H9 (cell line): ENCODE measurements at regions not wholly inside any gene's neighbourhood (a gene's known extent, or its start where the extent isn't known, plus 50 kb on each side); places are given as distances from the start of the nearest gene placed in this dataset.

Experiments used
- DNase-seq: peaks from one replicate; pipeline ENCODE4 v3.0.0-alpha.2; 2017
- H2AFZ ChIP-seq: one replicate; pipeline ENCODE4 v1.6.1; 2013; ENCODE audit warnings: mild to moderate bottlenecking, low read length, control low read depth, moderate library complexity
- H2AK5ac ChIP-seq: 2 replicates; pipeline ENCODE4 v1.6.1; 2013; ENCODE audit warnings: low read length, control low read depth, mixed read lengths; ENCODE audit not compliant: insufficient read length
- H2BK120ac ChIP-seq: one replicate; pipeline ENCODE4 v1.6.1; 2013; ENCODE audit warnings: low read depth, mild to moderate bottlenecking, low read length, control low read depth, inconsistent platforms; ENCODE audit not compliant: poor library complexity, severe bottlenecking
- H2BK12ac ChIP-seq: 2 replicates; pipeline ENCODE4 v1.6.1; 2013; ENCODE audit warnings: low read length, control low read depth, mixed read lengths, low read depth; ENCODE audit not compliant: insufficient read length
- H2BK15ac ChIP-seq: 2 replicates; pipeline ENCODE4 v1.6.1; 2013; ENCODE audit warnings: low read depth, low read length, control low read depth
- H2BK20ac ChIP-seq: one replicate; pipeline ENCODE4 v1.6.1; 2013; ENCODE audit warnings: low read depth, mild to moderate bottlenecking, low read length, control low read depth, inconsistent platforms; ENCODE audit not compliant: poor library complexity, severe bottlenecking
- H2BK5ac ChIP-seq: 2 replicates; pipeline ENCODE4 v1.6.1; 2013; ENCODE audit warnings: low read length, control low read depth, mixed read lengths; ENCODE audit not compliant: insufficient read length
- H3K14ac ChIP-seq: 2 replicates; pipeline ENCODE4 v1.6.1; 2013; ENCODE audit warnings: low read length, control low read depth; ENCODE audit not compliant: insufficient read depth
- H3K18ac ChIP-seq: 2 replicates; pipeline ENCODE4 v1.6.1; 2013; ENCODE audit warnings: low read depth, mild to moderate bottlenecking, mixed read lengths, low read length, control low read depth; ENCODE audit not compliant: insufficient read length
- H3K23ac ChIP-seq: 2 replicates; pipeline ENCODE4 v1.6.1; 2013; ENCODE audit warnings: low read length, control low read depth, mixed read lengths, low read depth; ENCODE audit not compliant: insufficient read length
- H3K23me2 ChIP-seq: 2 replicates; pipeline ENCODE4 v1.6.1; 2013; ENCODE audit warnings: low read depth, mild to moderate bottlenecking, mixed read lengths, low read length, control low read depth; ENCODE audit not compliant: insufficient read length, poor library complexity, severe bottlenecking
- H3K27ac ChIP-seq: 2 replicates; pipeline ENCODE4 v1.5.1; 2013; ENCODE audit warnings: low read length, control low read depth, mixed read lengths, low read depth; ENCODE audit not compliant: insufficient read length
- H3K27me3 ChIP-seq: 2 replicates; pipeline ENCODE4 v1.6.1; 2013; ENCODE audit warnings: low read length, control low read depth, inconsistent platforms; ENCODE audit not compliant: insufficient read depth
- H3K4ac ChIP-seq: 2 replicates; pipeline ENCODE4 v1.6.1; 2013; ENCODE audit warnings: low read depth, mild to moderate bottlenecking, control low read depth, inconsistent platforms, low read length, moderate library complexity
- H3K4me1 ChIP-seq: 2 replicates; pipeline ENCODE4 v1.6.1; 2013; ENCODE audit warnings: low read length, control low read depth, inconsistent platforms; ENCODE audit not compliant: insufficient read depth
- H3K4me2 ChIP-seq: 2 replicates; pipeline ENCODE4 v1.6.1; 2013; ENCODE audit warnings: low read length, control low read depth, mixed read lengths; ENCODE audit not compliant: insufficient read length, insufficient read depth
- H3K56ac ChIP-seq: 2 replicates; pipeline ENCODE4 v1.6.1; 2013; ENCODE audit warnings: low read depth, mild to moderate bottlenecking, mixed read lengths, low read length, control low read depth; ENCODE audit not compliant: insufficient read length
- H3K79me1 ChIP-seq: 2 replicates; pipeline ENCODE4 v1.6.1; 2013; ENCODE audit warnings: low read depth, mild to moderate bottlenecking, moderate library complexity, low read length, control low read depth, inconsistent platforms; ENCODE audit not compliant: insufficient read depth, poor library complexity, severe bottlenecking
- H3K79me2 ChIP-seq: 2 replicates; pipeline ENCODE4 v1.6.1; 2013; ENCODE audit warnings: low read length, control low read depth, inconsistent platforms; ENCODE audit not compliant: insufficient read depth
- H3K9ac ChIP-seq: 2 replicates; pipeline ENCODE4 v1.6.1; 2013; ENCODE audit warnings: low read length, control low read depth, mixed read lengths; ENCODE audit not compliant: insufficient read length; ENCODE audit errors: extremely low read depth
- H3K9me3 ChIP-seq: one replicate; pipeline ENCODE4 v1.6.1; 2013; ENCODE audit warnings: low read depth, low read length, inconsistent platforms; ENCODE audit not compliant: control insufficient read depth
- H3T11ph ChIP-seq: one replicate; pipeline ENCODE4 v1.6.1; 2013; ENCODE audit warnings: mild to moderate bottlenecking, low read length, control low read depth, inconsistent platforms
- H4K20me1 ChIP-seq: one replicate; pipeline ENCODE4 v1.6.1; 2013; ENCODE audit not compliant: control insufficient read depth, insufficient read length, insufficient read depth
- H4K5ac ChIP-seq: 2 replicates; pipeline ENCODE4 v1.6.1; 2013; ENCODE audit warnings: low read depth, mild to moderate bottlenecking, mixed read lengths, low read length, control low read depth; ENCODE audit not compliant: insufficient read length
- H4K8ac ChIP-seq: replicated peaks from 2 replicates; pipeline ENCODE4 v1.6.1; 2013; ENCODE audit warnings: low read length, control low read depth, mixed read lengths, low read depth; ENCODE audit not compliant: insufficient read length
- H4K91ac ChIP-seq: 2 replicates; pipeline ENCODE4 v1.6.1; 2013; ENCODE audit warnings: low read depth, mild to moderate bottlenecking, moderate library complexity, mixed read lengths, low read length, control low read depth; ENCODE audit not compliant: insufficient read length
- H3K27ac Mint-ChIP-seq, 3 experiments: 2 replicates in 2 of 3; 3 replicates in 1 of 3; pipeline ENCODE4 v1.8.0; 2020 to 2021; ENCODE audit warnings: mixed read lengths in 3 of 3, mild to moderate bottlenecking in 1 of 3, moderate library complexity in 1 of 3
- H3K27me3 Mint-ChIP-seq: 2 replicates; pipeline ENCODE4 v1.8.0; 2021; ENCODE audit warnings: low read depth, mild to moderate bottlenecking, moderate library complexity, mixed read lengths
- H3K36me3 Mint-ChIP-seq, 3 experiments: 2 replicates in 2 of 3; 3 replicates in 1 of 3; pipeline ENCODE4 v1.8.0; 2020 to 2021; ENCODE audit warnings: low read depth in 3 of 3, mixed read lengths in 3 of 3; ENCODE audit not compliant: insufficient read depth in 1 of 3
- H3K4me1 Mint-ChIP-seq, 2 experiments: 2 replicates each; pipeline ENCODE4 v1.8.0; 2020; ENCODE audit warnings: mixed read lengths in 2 of 2
- H3K4me3 Mint-ChIP-seq, 2 experiments: 2 replicates in 1 of 2; 3 replicates in 1 of 2; pipeline ENCODE4 v1.8.0; 2020 to 2021; ENCODE audit warnings: mild to moderate bottlenecking in 2 of 2, mixed read lengths in 2 of 2, moderate library complexity in 1 of 2
- H3K9me3 Mint-ChIP-seq, 2 experiments: 2 replicates in 1 of 2; 3 replicates in 1 of 2; pipeline ENCODE4 v1.8.0; 2020; ENCODE audit warnings: mild to moderate bottlenecking in 2 of 2, mixed read lengths in 2 of 2, moderate library complexity in 1 of 2
- CTCF ChIP-seq: fragments of 200-600 bp; sonication (generic); conservative IDR thresholded peaks from 3 replicates; pipeline ENCODE4 v1.8.0; 2021; ENCODE audit warnings: antibody characterized with exemption, mild to moderate bottlenecking
- WGBS: extraction: QIAGEN DNeasy Blood & Tissue Kit; methylation state at CpG from one replicate; pipeline ENCODE4 v1.1.7; 2013; ENCODE audit warnings: missing lambda C conversion rate, low lambda C conversion rate, mixed read lengths; ENCODE audit not compliant: insufficient read length; ENCODE audit errors: extremely low coverage; 5-methylcytosine and 5-hydroxymethylcytosine counted together

GRCh38 chr12:61302282-61302681 lies 957.9 kb upstream of the USP15 start:
- no peaks in the 10 kb centered on the region for H3K23me2 ChIP-seq
- Mint-ChIP-seq H3K27ac (no peak overlapping the region), H3K4me3 (no peak overlapping the region), H3K4me1 (no peaks in the 10 kb centered on the region), H3K36me3 (no peaks in the 10 kb centered on the region; a peak in 1 of 7 replicates), H3K27me3 (no peaks in the 10 kb centered on the region), H3K9me3 (peaks cover 0 to 2% of the 10 kb centered on the region in 2 experiments; a peak in 1 of 5 replicates)
- H3K23ac ChIP-seq = no peak overlapping the region
- H3K18ac ChIP-seq = no peak overlapping the region
- H3K27me3 ChIP-seq = no peaks in the 10 kb centered on the region
- no peak overlapping the region for H4K5ac ChIP-seq
- no peaks in the 10 kb centered on the region for H3K79me1 ChIP-seq
- no peak overlapping the region for H3T11ph ChIP-seq
- no peak overlapping the region for H3K14ac ChIP-seq
- no peak overlapping the region for H3K27ac ChIP-seq
- H2AFZ ChIP-seq = no peak overlapping the region
- no CpG with 5 or more reads among the region's 4 CpGs for WGBS
- H3K56ac ChIP-seq = no peak overlapping the region
- H2BK120ac ChIP-seq = no peak overlapping the region
- H3K4me1 ChIP-seq = no peaks in the 10 kb centered on the region
- no peak overlapping the region for H3K4me2 ChIP-seq
- H2AK5ac ChIP-seq = no peak overlapping the region
- no peak for DNase-seq
- H3K4ac ChIP-seq = no peak overlapping the region
- no peak overlapping the region for H3K9ac ChIP-seq
- no peak overlapping the region for H2BK20ac ChIP-seq
- H2BK12ac ChIP-seq = no peak overlapping the region
- no peak overlapping the region for H4K8ac ChIP-seq
- no peaks in the 10 kb centered on the region for H4K20me1 ChIP-seq
- no peaks in the 10 kb centered on the region for H3K9me3 ChIP-seq
- H4K91ac ChIP-seq = no peak overlapping the region
- H3K79me2 ChIP-seq = no peaks in the 10 kb centered on the region
- no peak for TF ChIP-seq CTCF
- no peak overlapping the region for H2BK5ac ChIP-seq
- H2BK15ac ChIP-seq = no peak overlapping the region
